ENCODE measurements at regions not wholly inside any gene's neighbourhood (a gene's known extent, or its start where the extent isn't known, plus 50 kb on each side); places are given as distances from the start of the nearest gene placed in this dataset.

DNA sequence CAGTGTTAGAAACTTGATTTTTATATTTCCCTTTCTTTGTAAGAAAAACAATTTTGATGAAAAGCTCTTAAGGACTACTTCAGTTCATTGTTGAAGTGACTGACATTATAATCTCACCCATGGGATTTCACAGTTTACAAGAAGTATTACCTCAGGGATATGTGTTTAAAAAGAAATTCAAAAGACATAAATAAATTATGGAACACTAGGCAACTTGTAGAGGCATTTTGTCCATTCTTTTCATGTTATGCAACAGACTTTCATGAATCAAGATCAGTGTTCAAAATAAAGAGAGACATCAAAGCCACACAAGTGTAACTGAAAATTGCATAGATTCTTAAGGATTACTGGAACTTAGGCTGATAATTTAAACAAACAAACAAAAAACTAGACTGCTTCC lies 196.8 kb upstream of the AGTR1 start:
- Histone ChIP-seq H3K27ac (ENCODE audit: low read length) (no peak overlapping the region), H3K9me3 (ENCODE audit: control insufficient read depth, insufficient read depth, low read depth, low read length) (no peaks in the 10 kb centered on the region), H3K36me3 (ENCODE audit: control insufficient read depth, insufficient read depth, low read length) (no peaks in the 10 kb centered on the region), H3K27me3 (ENCODE audit: control insufficient read depth, insufficient read depth, low read length) (no peaks in the 10 kb centered on the region), H3K4me1 (ENCODE audit: control insufficient read depth, insufficient read depth, low read length) (no peaks in the 10 kb centered on the region), H3K4me3 (ENCODE audit: low read depth in 2 of 2, low read length in 2 of 2) (no peak overlapping the region)
- TF ChIP-seq REST (IDR thresholded peaks at IDR 0.05; ENCODE audit: insufficient read depth in 1 of 2, low read depth in 2 of 2, low read length in 1 of 2) (no peak), POLR2AphosphoS5 (IDR thresholded peaks at IDR 0.05; ENCODE audit: low read depth, low read length) (no peak), SIN3A (IDR thresholded peaks at IDR 0.05; ENCODE audit: borderline replicate concordance, insufficient read depth, low read depth, low read length) (no peak), TCF7L2 (IDR thresholded peaks at IDR 0.05; ENCODE audit: low read depth, low read length) (no peak)
- TF ChIP-seq, protein P1, sequence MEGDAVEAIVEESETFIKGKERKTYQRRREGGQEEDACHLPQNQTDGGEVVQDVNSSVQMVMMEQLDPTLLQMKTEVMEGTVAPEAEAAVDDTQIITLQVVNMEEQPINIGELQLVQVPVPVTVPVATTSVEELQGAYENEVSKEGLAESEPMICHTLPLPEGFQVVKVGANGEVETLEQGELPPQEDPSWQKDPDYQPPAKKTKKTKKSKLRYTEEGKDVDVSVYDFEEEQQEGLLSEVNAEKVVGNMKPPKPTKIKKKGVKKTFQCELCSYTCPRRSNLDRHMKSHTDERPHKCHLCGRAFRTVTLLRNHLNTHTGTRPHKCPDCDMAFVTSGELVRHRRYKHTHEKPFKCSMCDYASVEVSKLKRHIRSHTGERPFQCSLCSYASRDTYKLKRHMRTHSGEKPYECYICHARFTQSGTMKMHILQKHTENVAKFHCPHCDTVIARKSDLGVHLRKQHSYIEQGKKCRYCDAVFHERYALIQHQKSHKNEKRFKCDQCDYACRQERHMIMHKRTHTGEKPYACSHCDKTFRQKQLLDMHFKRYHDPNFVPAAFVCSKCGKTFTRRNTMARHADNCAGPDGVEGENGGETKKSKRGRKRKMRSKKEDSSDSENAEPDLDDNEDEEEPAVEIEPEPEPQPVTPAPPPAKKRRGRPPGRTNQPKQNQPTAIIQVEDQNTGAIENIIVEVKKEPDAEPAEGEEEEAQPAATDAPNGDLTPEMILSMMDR (IDR thresholded peaks at IDR 0.05) = no peak
- no TSS peak for BruUV-seq (replicated peaks)
- ATAC-seq (no peak), DNase-seq (ENCODE audit: low read depth, low spot score) (no peak)
- intact Hi-C loops (cut with micrococcal nuclease; ENCODE audit: unreplicated experiment) = no loop called here
- POLR2A ChIA-PET = no interaction called here
- CTCF ChIA-PET = no interaction called here
- in situ Hi-C loops (cut with HindIII; ENCODE audit: low pct_unique_long_range_greater_than_20kb, low sequenced_read_pairs) = no loop called here

GRCh38 chr3:148510116-148510515 lies 187.6 kb upstream of the AGTR1 start:
- ChIA-PET CTCF (no interaction called here), POLR2A (no interaction called here)
- no TSS peak for BruUV-seq (replicated peaks)
- intact Hi-C loops (cut with micrococcal nuclease; ENCODE audit: unreplicated experiment) = no loop called here
- H3K27me3 ChIP-seq (ENCODE audit: control insufficient read depth, insufficient read depth, low read length) = no peaks in the 10 kb centered on the region
- H3K9me3 ChIP-seq (ENCODE audit: control insufficient read depth, insufficient read depth, low read depth, low read length) = no peaks in the 10 kb centered on the region
- H3K4me3 ChIP-seq (ENCODE audit: low read depth in 2 of 2, low read length in 2 of 2) = no peak overlapping the region
- H3K36me3 ChIP-seq (ENCODE audit: control insufficient read depth, insufficient read depth, low read length) = no peaks in the 10 kb centered on the region
- in situ Hi-C loops (cut with HindIII; ENCODE audit: low pct_unique_long_range_greater_than_20kb, low sequenced_read_pairs) = no loop called here
- TF ChIP-seq SIN3A (IDR thresholded peaks at IDR 0.05; ENCODE audit: borderline replicate concordance, insufficient read depth, low read depth, low read length) = no peak
- TF ChIP-seq, protein P1 (IDR thresholded peaks at IDR 0.05) = no peak
- no peak for TF ChIP-seq TCF7L2 (IDR thresholded peaks at IDR 0.05; ENCODE audit: low read depth, low read length)
- TF ChIP-seq POLR2AphosphoS5 (IDR thresholded peaks at IDR 0.05; ENCODE audit: low read depth, low read length) = no peak
- no peak for TF ChIP-seq REST (IDR thresholded peaks at IDR 0.05; ENCODE audit: insufficient read depth in 1 of 2, low read depth in 2 of 2, low read length in 1 of 2)
- DNase-seq (ENCODE audit: low read depth, low spot score) = no peak
- H3K4me1 ChIP-seq (ENCODE audit: control insufficient read depth, insufficient read depth, low read length) = no peaks in the 10 kb centered on the region
- no peak overlapping the region for H3K27ac ChIP-seq (ENCODE audit: low read length)
- no peak for ATAC-seq

Data from Panc1 (cell line).